Thoracic aorta (tissue), 2 donors: ENCODE measurements at regions not wholly inside any gene's neighbourhood (a gene's known extent, or its start where the extent isn't known, plus 50 kb on each side); places are given as distances from the start of the nearest gene placed in this dataset.
A peak's percentile ranks its signal among the peaks of the same experiment; 100 is the strongest.

Source experiments
- ATAC-seq: fragments of 150-250 bp; one replicate; pipeline ENCODE4 v1.8.0; 2017; ENCODE audit warnings: low read depth; ENCODE audit not compliant: insufficient number of reproducible peaks, low FRiP score
- DNase-seq: peaks from one replicate; pipeline ENCODE4 v3.0.0-alpha.2; 2020; ENCODE audit warnings: low spot score
- H3K27ac ChIP-seq, 2 donors: fragments of 200-600 bp; sonication (generic); 1 replicate in 1 of 2; 2 replicates in 1 of 2; pipeline ENCODE4 v1.5.1; 2016; ENCODE audit warnings: mild to moderate bottlenecking in 2 of 2, moderate library complexity in 2 of 2
- H3K27me3 ChIP-seq: fragments of 200-600 bp; sonication (generic); replicated peaks from 2 replicates; pipeline ENCODE4 v1.6.0; 2016; ENCODE audit warnings: mild to moderate bottlenecking; ENCODE audit not compliant: insufficient read depth
- H3K36me3 ChIP-seq: fragments of 200-600 bp; sonication (generic); one replicate; pipeline ENCODE4 v1.5.1; 2016
- H3K4me1 ChIP-seq, 2 donors: fragments of 200-600 bp; sonication (generic); 1 replicate in 1 of 2; 2 replicates in 1 of 2; pipeline versions ENCODE4 v1.5.1 to v1.6.0; 2016; ENCODE audit warnings: low read depth in 2 of 2, mild to moderate bottlenecking in 1 of 2; ENCODE audit not compliant: control insufficient read depth in 1 of 2
- H3K4me3 ChIP-seq: fragments of 200-600 bp; sonication (generic); 2 replicates; pipeline ENCODE4 v1.5.1; 2016; ENCODE audit warnings: mild to moderate bottlenecking
- H3K9me3 ChIP-seq: fragments of 200-600 bp; sonication (generic); 2 replicates; pipeline ENCODE4 v1.5.1; 2016
- CTCF ChIP-seq: fragments of 200-600 bp; sonication (generic); IDR thresholded peaks from one replicate; pipeline ENCODE4 v1.5.1; 2019; ENCODE audit warnings: antibody characterized with exemption

- Histone ChIP-seq H3K4me3 (no peak overlapping the region), H3K27ac (no peak overlapping the region), H3K9me3 (no peaks in the 10 kb centered on the region), H3K27me3 (no peaks in the 10 kb centered on the region), H3K36me3 (no peaks in the 10 kb centered on the region), H3K4me1 (no peaks in the 10 kb centered on the region)
- no peak for DNase-seq
- ATAC-seq, result no peak
- peak; percentile 32 for TF ChIP-seq CTCF
Observed at GRCh38 chr10:36880898-36881297, 244.5 kb upstream of the ANKRD30A start.

GRCh38 chr10:36872702-36873393 is 252.6 kb upstream of the ANKRD30A start:
- DNase-seq (no peak), ATAC-seq (no peak)
- Histone ChIP-seq H3K27me3 (no peaks in the 10 kb centered on the region), H3K27ac (no peak overlapping the region), H3K36me3 (no peaks in the 10 kb centered on the region), H3K4me1 (peaks cover 0 to 5% of the 10 kb centered on the region in 2 donors), H3K4me3 (no peak overlapping the region), H3K9me3 (no peaks in the 10 kb centered on the region)
- no peak for TF ChIP-seq CTCF

- Histone ChIP-seq H3K36me3 (no peaks in the 10 kb centered on the region), H3K4me1 (peaks cover 0 to 7% of the 10 kb centered on the region in 2 donors), H3K27me3 (no peaks in the 10 kb centered on the region), H3K27ac (no peak overlapping the region), H3K9me3 (no peaks in the 10 kb centered on the region), H3K4me3 (no peak overlapping the region)
- TF ChIP-seq CTCF, result no peak
- ATAC-seq (no peak), DNase-seq (no peak)
Observed at GRCh38 chr10:36840788-36841187, 284.6 kb upstream of the ANKRD30A start.

- no peaks in the 10 kb centered on the region for H3K9me3 ChIP-seq
- no peak for DNase-seq
- no peak overlapping the region for H3K27ac ChIP-seq
- no peaks in the 10 kb centered on the region for H3K36me3 ChIP-seq
- H3K4me1 ChIP-seq, result peaks cover 0 to 7% of the 10 kb centered on the region in 2 donors
- no peak for ATAC-seq
- no peak for TF ChIP-seq CTCF
- no peak overlapping the region for H3K4me3 ChIP-seq
- H3K27me3 ChIP-seq, result no peaks in the 10 kb centered on the region
Observed at GRCh38 chr10:36837416-36837815, 288.0 kb upstream of the ANKRD30A start.

GRCh38 chr10:36819781-36820180 is 305.6 kb upstream of the ANKRD30A start:
- ATAC-seq (no peak), DNase-seq (no peak)
- Histone ChIP-seq H3K4me1 (no peaks in the 10 kb centered on the region), H3K4me3 (no peak overlapping the region), H3K27ac (no peak overlapping the region), H3K36me3 (no peaks in the 10 kb centered on the region), H3K9me3 (no peaks in the 10 kb centered on the region), H3K27me3 (no peaks in the 10 kb centered on the region)
- TF ChIP-seq CTCF, result no peak
